H9 (cell line): ENCODE measurements at regions not wholly inside any gene's neighbourhood (a gene's known extent, or its start where the extent isn't known, plus 50 kb on each side); places are given as distances from the start of the nearest gene placed in this dataset.

Experiments used
- DNase-seq: peaks from one replicate; pipeline ENCODE4 v3.0.0-alpha.2; 2017
- H2AFZ ChIP-seq: one replicate; pipeline ENCODE4 v1.6.1; 2013; ENCODE audit warnings: mild to moderate bottlenecking, low read length, control low read depth, moderate library complexity
- H2AK5ac ChIP-seq: 2 replicates; pipeline ENCODE4 v1.6.1; 2013; ENCODE audit warnings: low read length, control low read depth, mixed read lengths; ENCODE audit not compliant: insufficient read length
- H2BK120ac ChIP-seq: one replicate; pipeline ENCODE4 v1.6.1; 2013; ENCODE audit warnings: low read depth, mild to moderate bottlenecking, low read length, control low read depth, inconsistent platforms; ENCODE audit not compliant: poor library complexity, severe bottlenecking
- H2BK12ac ChIP-seq: 2 replicates; pipeline ENCODE4 v1.6.1; 2013; ENCODE audit warnings: low read length, control low read depth, mixed read lengths, low read depth; ENCODE audit not compliant: insufficient read length
- H2BK15ac ChIP-seq: 2 replicates; pipeline ENCODE4 v1.6.1; 2013; ENCODE audit warnings: low read depth, low read length, control low read depth
- H2BK20ac ChIP-seq: one replicate; pipeline ENCODE4 v1.6.1; 2013; ENCODE audit warnings: low read depth, mild to moderate bottlenecking, low read length, control low read depth, inconsistent platforms; ENCODE audit not compliant: poor library complexity, severe bottlenecking
- H2BK5ac ChIP-seq: 2 replicates; pipeline ENCODE4 v1.6.1; 2013; ENCODE audit warnings: low read length, control low read depth, mixed read lengths; ENCODE audit not compliant: insufficient read length
- H3K14ac ChIP-seq: 2 replicates; pipeline ENCODE4 v1.6.1; 2013; ENCODE audit warnings: low read length, control low read depth; ENCODE audit not compliant: insufficient read depth
- H3K18ac ChIP-seq: 2 replicates; pipeline ENCODE4 v1.6.1; 2013; ENCODE audit warnings: low read depth, mild to moderate bottlenecking, mixed read lengths, low read length, control low read depth; ENCODE audit not compliant: insufficient read length
- H3K23ac ChIP-seq: 2 replicates; pipeline ENCODE4 v1.6.1; 2013; ENCODE audit warnings: low read length, control low read depth, mixed read lengths, low read depth; ENCODE audit not compliant: insufficient read length
- H3K23me2 ChIP-seq: 2 replicates; pipeline ENCODE4 v1.6.1; 2013; ENCODE audit warnings: low read depth, mild to moderate bottlenecking, mixed read lengths, low read length, control low read depth; ENCODE audit not compliant: insufficient read length, poor library complexity, severe bottlenecking
- H3K27ac ChIP-seq: 2 replicates; pipeline ENCODE4 v1.5.1; 2013; ENCODE audit warnings: low read length, control low read depth, mixed read lengths, low read depth; ENCODE audit not compliant: insufficient read length
- H3K27me3 ChIP-seq: 2 replicates; pipeline ENCODE4 v1.6.1; 2013; ENCODE audit warnings: low read length, control low read depth, inconsistent platforms; ENCODE audit not compliant: insufficient read depth
- H3K4ac ChIP-seq: 2 replicates; pipeline ENCODE4 v1.6.1; 2013; ENCODE audit warnings: low read depth, mild to moderate bottlenecking, control low read depth, inconsistent platforms, low read length, moderate library complexity
- H3K4me1 ChIP-seq: 2 replicates; pipeline ENCODE4 v1.6.1; 2013; ENCODE audit warnings: low read length, control low read depth, inconsistent platforms; ENCODE audit not compliant: insufficient read depth
- H3K4me2 ChIP-seq: 2 replicates; pipeline ENCODE4 v1.6.1; 2013; ENCODE audit warnings: low read length, control low read depth, mixed read lengths; ENCODE audit not compliant: insufficient read length, insufficient read depth
- H3K56ac ChIP-seq: 2 replicates; pipeline ENCODE4 v1.6.1; 2013; ENCODE audit warnings: low read depth, mild to moderate bottlenecking, mixed read lengths, low read length, control low read depth; ENCODE audit not compliant: insufficient read length
- H3K79me1 ChIP-seq: 2 replicates; pipeline ENCODE4 v1.6.1; 2013; ENCODE audit warnings: low read depth, mild to moderate bottlenecking, moderate library complexity, low read length, control low read depth, inconsistent platforms; ENCODE audit not compliant: insufficient read depth, poor library complexity, severe bottlenecking
- H3K79me2 ChIP-seq: 2 replicates; pipeline ENCODE4 v1.6.1; 2013; ENCODE audit warnings: low read length, control low read depth, inconsistent platforms; ENCODE audit not compliant: insufficient read depth
- H3K9ac ChIP-seq: 2 replicates; pipeline ENCODE4 v1.6.1; 2013; ENCODE audit warnings: low read length, control low read depth, mixed read lengths; ENCODE audit not compliant: insufficient read length; ENCODE audit errors: extremely low read depth
- H3K9me3 ChIP-seq: one replicate; pipeline ENCODE4 v1.6.1; 2013; ENCODE audit warnings: low read depth, low read length, inconsistent platforms; ENCODE audit not compliant: control insufficient read depth
- H3T11ph ChIP-seq: one replicate; pipeline ENCODE4 v1.6.1; 2013; ENCODE audit warnings: mild to moderate bottlenecking, low read length, control low read depth, inconsistent platforms
- H4K20me1 ChIP-seq: one replicate; pipeline ENCODE4 v1.6.1; 2013; ENCODE audit not compliant: control insufficient read depth, insufficient read length, insufficient read depth
- H4K5ac ChIP-seq: 2 replicates; pipeline ENCODE4 v1.6.1; 2013; ENCODE audit warnings: low read depth, mild to moderate bottlenecking, mixed read lengths, low read length, control low read depth; ENCODE audit not compliant: insufficient read length
- H4K8ac ChIP-seq: replicated peaks from 2 replicates; pipeline ENCODE4 v1.6.1; 2013; ENCODE audit warnings: low read length, control low read depth, mixed read lengths, low read depth; ENCODE audit not compliant: insufficient read length
- H4K91ac ChIP-seq: 2 replicates; pipeline ENCODE4 v1.6.1; 2013; ENCODE audit warnings: low read depth, mild to moderate bottlenecking, moderate library complexity, mixed read lengths, low read length, control low read depth; ENCODE audit not compliant: insufficient read length
- H3K27ac Mint-ChIP-seq, 3 experiments: 2 replicates in 2 of 3; 3 replicates in 1 of 3; pipeline ENCODE4 v1.8.0; 2020 to 2021; ENCODE audit warnings: mixed read lengths in 3 of 3, mild to moderate bottlenecking in 1 of 3, moderate library complexity in 1 of 3
- H3K27me3 Mint-ChIP-seq: 2 replicates; pipeline ENCODE4 v1.8.0; 2021; ENCODE audit warnings: low read depth, mild to moderate bottlenecking, moderate library complexity, mixed read lengths
- H3K36me3 Mint-ChIP-seq, 3 experiments: 2 replicates in 2 of 3; 3 replicates in 1 of 3; pipeline ENCODE4 v1.8.0; 2020 to 2021; ENCODE audit warnings: low read depth in 3 of 3, mixed read lengths in 3 of 3; ENCODE audit not compliant: insufficient read depth in 1 of 3
- H3K4me1 Mint-ChIP-seq, 2 experiments: 2 replicates each; pipeline ENCODE4 v1.8.0; 2020; ENCODE audit warnings: mixed read lengths in 2 of 2
- H3K4me3 Mint-ChIP-seq, 2 experiments: 2 replicates in 1 of 2; 3 replicates in 1 of 2; pipeline ENCODE4 v1.8.0; 2020 to 2021; ENCODE audit warnings: mild to moderate bottlenecking in 2 of 2, mixed read lengths in 2 of 2, moderate library complexity in 1 of 2
- H3K9me3 Mint-ChIP-seq, 2 experiments: 2 replicates in 1 of 2; 3 replicates in 1 of 2; pipeline ENCODE4 v1.8.0; 2020; ENCODE audit warnings: mild to moderate bottlenecking in 2 of 2, mixed read lengths in 2 of 2, moderate library complexity in 1 of 2
- WGBS: extraction: QIAGEN DNeasy Blood & Tissue Kit; methylation state at CpG from one replicate; pipeline ENCODE4 v1.1.7; 2013; ENCODE audit warnings: missing lambda C conversion rate, low lambda C conversion rate, mixed read lengths; ENCODE audit not compliant: insufficient read length; ENCODE audit errors: extremely low coverage; 5-methylcytosine and 5-hydroxymethylcytosine counted together
- TF ChIP-seq, protein P1 (sequence below): fragments of 200-600 bp; sonication (generic); conservative IDR thresholded peaks from 3 replicates; pipeline ENCODE4 v1.8.0; 2021; ENCODE audit warnings: antibody characterized with exemption, mild to moderate bottlenecking

- no peak overlapping the region for H2BK20ac ChIP-seq
- H3K23ac ChIP-seq = no peak overlapping the region
- H2BK5ac ChIP-seq = no peak overlapping the region
- Mint-ChIP-seq H3K36me3 (no peaks in the 10 kb centered on the region), H3K27ac (no peak overlapping the region), H3K9me3 (no peaks in the 10 kb centered on the region), H3K4me1 (peaks cover 0 to 3% of the 10 kb centered on the region in 2 experiments; a peak in 1 of 4 replicates), H3K27me3 (peaks cover 2% of the 10 kb centered on the region; the same call in 1 of the 2 replicates), H3K4me3 (no peak overlapping the region)
- no peak overlapping the region for H2AFZ ChIP-seq
- no peak overlapping the region for H3K4ac ChIP-seq
- H2AK5ac ChIP-seq = no peak overlapping the region
- no peak overlapping the region for H2BK12ac ChIP-seq
- H3K27me3 ChIP-seq = no peaks in the 10 kb centered on the region
- no peaks in the 10 kb centered on the region for H4K20me1 ChIP-seq
- H3T11ph ChIP-seq = no peak overlapping the region
- no peak overlapping the region for H2BK120ac ChIP-seq
- no peaks in the 10 kb centered on the region for H3K79me1 ChIP-seq
- no peak overlapping the region for H3K4me2 ChIP-seq
- no peak overlapping the region for H2BK15ac ChIP-seq
- H4K91ac ChIP-seq = no peak overlapping the region
- H3K27ac ChIP-seq = no peak overlapping the region
- H3K4me1 ChIP-seq = no peaks in the 10 kb centered on the region
- H3K23me2 ChIP-seq = no peaks in the 10 kb centered on the region
- H3K18ac ChIP-seq = no peak overlapping the region
- H4K5ac ChIP-seq = no peak overlapping the region
- TF ChIP-seq, protein P1, sequence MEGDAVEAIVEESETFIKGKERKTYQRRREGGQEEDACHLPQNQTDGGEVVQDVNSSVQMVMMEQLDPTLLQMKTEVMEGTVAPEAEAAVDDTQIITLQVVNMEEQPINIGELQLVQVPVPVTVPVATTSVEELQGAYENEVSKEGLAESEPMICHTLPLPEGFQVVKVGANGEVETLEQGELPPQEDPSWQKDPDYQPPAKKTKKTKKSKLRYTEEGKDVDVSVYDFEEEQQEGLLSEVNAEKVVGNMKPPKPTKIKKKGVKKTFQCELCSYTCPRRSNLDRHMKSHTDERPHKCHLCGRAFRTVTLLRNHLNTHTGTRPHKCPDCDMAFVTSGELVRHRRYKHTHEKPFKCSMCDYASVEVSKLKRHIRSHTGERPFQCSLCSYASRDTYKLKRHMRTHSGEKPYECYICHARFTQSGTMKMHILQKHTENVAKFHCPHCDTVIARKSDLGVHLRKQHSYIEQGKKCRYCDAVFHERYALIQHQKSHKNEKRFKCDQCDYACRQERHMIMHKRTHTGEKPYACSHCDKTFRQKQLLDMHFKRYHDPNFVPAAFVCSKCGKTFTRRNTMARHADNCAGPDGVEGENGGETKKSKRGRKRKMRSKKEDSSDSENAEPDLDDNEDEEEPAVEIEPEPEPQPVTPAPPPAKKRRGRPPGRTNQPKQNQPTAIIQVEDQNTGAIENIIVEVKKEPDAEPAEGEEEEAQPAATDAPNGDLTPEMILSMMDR = no peak
- H3K14ac ChIP-seq = no peak overlapping the region
- no peak overlapping the region for H3K9ac ChIP-seq
- no peaks in the 10 kb centered on the region for H3K79me2 ChIP-seq
- no CpG with 5 or more reads among the region's 2 CpGs for WGBS
- DNase-seq = no peak
- no peak overlapping the region for H4K8ac ChIP-seq
- no peaks in the 10 kb centered on the region for H3K9me3 ChIP-seq
- no peak overlapping the region for H3K56ac ChIP-seq
Measured at GRCh38 chr1:29884740-29885139, 648.4 kb downstream of the PTPRU start.
